DND-41 (cell line): ENCODE measurements at regions not wholly inside any gene's neighbourhood (a gene's known extent, or its start where the extent isn't known, plus 50 kb on each side); places are given as distances from the start of the nearest gene placed in this dataset.

ENCODE experiments used
- ATAC-seq: fragments of 200-7000 bp; cut with Tn5 transposase; 3 replicates; pipeline ENCODE4 v1.9.1; 2021; ENCODE audit warnings: low read depth; ENCODE audit not compliant: insufficient read depth
- DNase-seq: peaks from one replicate; pipeline ENCODE4 v3.0.0-alpha.2; 2020
- H2AFZ ChIP-seq: 2 replicates; pipeline ENCODE4 v1.6.0; 2012; ENCODE audit warnings: low read depth, low read length
- H3K27ac ChIP-seq: 2 replicates; pipeline ENCODE4 v1.5.1; 2012; ENCODE audit warnings: low read length, inconsistent platforms
- H3K27me3 ChIP-seq: fragments of 200-600 bp; sonication (generic); 2 replicates; pipeline ENCODE4 v1.6.0; 2012; ENCODE audit warnings: low read length, mild to moderate bottlenecking, inconsistent platforms; ENCODE audit not compliant: insufficient read depth, poor library complexity
- H3K36me3 ChIP-seq: 2 replicates; pipeline ENCODE4 v1.5.1; 2012; ENCODE audit warnings: low read length, inconsistent platforms; ENCODE audit not compliant: insufficient read depth
- H3K4me1 ChIP-seq: 2 replicates; pipeline ENCODE4 v1.5.1; 2012; ENCODE audit warnings: mild to moderate bottlenecking, low read length; ENCODE audit not compliant: insufficient read depth
- H3K4me2 ChIP-seq: 2 replicates; pipeline ENCODE4 v1.6.0; 2012; ENCODE audit warnings: mild to moderate bottlenecking, moderate library complexity, low read length, inconsistent platforms; ENCODE audit not compliant: insufficient read depth
- H3K4me3 ChIP-seq, 2 experiments: fragments of 200-600 bp in 1 of 2; shearing (Covaris generic) in 1 of 2; 2 replicates each; pipeline ENCODE4 v1.5.1; 2012 to 2016; ENCODE audit warnings: inconsistent platforms in 2 of 2, low read length in 2 of 2, mild to moderate bottlenecking in 2 of 2, low read depth in 1 of 2, moderate library complexity in 1 of 2
- H3K79me2 ChIP-seq: 2 replicates; pipeline ENCODE4 v1.6.0; 2012; ENCODE audit warnings: low read length, inconsistent platforms; ENCODE audit not compliant: insufficient read depth
- H3K9ac ChIP-seq: 2 replicates; pipeline ENCODE4 v1.6.0; 2012; ENCODE audit warnings: low read depth, mild to moderate bottlenecking, inconsistent platforms, low read length, moderate library complexity
- H3K9me3 ChIP-seq: 2 replicates; pipeline ENCODE4 v1.5.1; 2012; ENCODE audit warnings: low read length, moderate library complexity, mild to moderate bottlenecking, inconsistent platforms; ENCODE audit not compliant: insufficient read depth, severe bottlenecking
- H4K20me1 ChIP-seq: 2 replicates; pipeline ENCODE4 v1.6.0; 2012; ENCODE audit warnings: low read length; ENCODE audit not compliant: insufficient read depth
- EZH2 ChIP-seq: IDR thresholded peaks from 3 replicates; pipeline ENCODE4 v1.6.1; 2012; ENCODE audit warnings: borderline replicate concordance, low read depth, mild to moderate bottlenecking, moderate library complexity, low read length, inconsistent platforms; ENCODE audit not compliant: severe bottlenecking
- TF ChIP-seq, protein P1 (sequence below): IDR thresholded peaks from 2 replicates; pipeline ENCODE4 v1.5.1; 2012; ENCODE audit warnings: borderline replicate concordance, low read length, moderate library complexity, mild to moderate bottlenecking; ENCODE audit not compliant: poor library complexity, severe bottlenecking; ENCODE audit errors: extremely low read depth

DNA sequence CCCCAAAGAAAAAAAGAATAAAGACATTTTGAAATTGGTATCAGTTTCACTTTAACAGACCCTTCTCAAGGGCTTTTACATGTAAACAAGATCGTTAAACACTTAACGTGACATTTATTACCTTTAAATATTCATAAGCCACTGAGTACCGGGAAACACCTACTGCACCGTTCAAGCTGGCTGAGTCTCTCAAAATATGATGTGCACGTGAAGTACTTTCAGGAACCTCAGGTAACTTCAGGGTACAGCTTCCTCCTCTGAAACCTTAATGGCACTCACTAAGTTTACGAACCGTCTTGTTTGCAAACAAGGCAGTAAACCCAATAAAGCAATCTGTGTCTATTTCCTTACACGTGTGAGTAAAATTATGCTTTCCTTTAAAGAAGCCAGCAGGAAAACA lies 105.5 kb upstream of the TENM4 start:
- no peak overlapping the region for H3K9ac ChIP-seq
- ATAC-seq (no peak), DNase-seq (no peak)
- H3K4me2 ChIP-seq = no peak overlapping the region
- no peak overlapping the region for H2AFZ ChIP-seq
- H4K20me1 ChIP-seq = no peaks in the 10 kb centered on the region
- no peak overlapping the region for H3K4me3 ChIP-seq
- no peak overlapping the region for H3K27ac ChIP-seq
- no peak for TF ChIP-seq EZH2
- TF ChIP-seq, protein P1, sequence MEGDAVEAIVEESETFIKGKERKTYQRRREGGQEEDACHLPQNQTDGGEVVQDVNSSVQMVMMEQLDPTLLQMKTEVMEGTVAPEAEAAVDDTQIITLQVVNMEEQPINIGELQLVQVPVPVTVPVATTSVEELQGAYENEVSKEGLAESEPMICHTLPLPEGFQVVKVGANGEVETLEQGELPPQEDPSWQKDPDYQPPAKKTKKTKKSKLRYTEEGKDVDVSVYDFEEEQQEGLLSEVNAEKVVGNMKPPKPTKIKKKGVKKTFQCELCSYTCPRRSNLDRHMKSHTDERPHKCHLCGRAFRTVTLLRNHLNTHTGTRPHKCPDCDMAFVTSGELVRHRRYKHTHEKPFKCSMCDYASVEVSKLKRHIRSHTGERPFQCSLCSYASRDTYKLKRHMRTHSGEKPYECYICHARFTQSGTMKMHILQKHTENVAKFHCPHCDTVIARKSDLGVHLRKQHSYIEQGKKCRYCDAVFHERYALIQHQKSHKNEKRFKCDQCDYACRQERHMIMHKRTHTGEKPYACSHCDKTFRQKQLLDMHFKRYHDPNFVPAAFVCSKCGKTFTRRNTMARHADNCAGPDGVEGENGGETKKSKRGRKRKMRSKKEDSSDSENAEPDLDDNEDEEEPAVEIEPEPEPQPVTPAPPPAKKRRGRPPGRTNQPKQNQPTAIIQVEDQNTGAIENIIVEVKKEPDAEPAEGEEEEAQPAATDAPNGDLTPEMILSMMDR = no peak
- no peaks in the 10 kb centered on the region for H3K9me3 ChIP-seq
- H3K79me2 ChIP-seq = no peaks in the 10 kb centered on the region
- no peaks in the 10 kb centered on the region for H3K36me3 ChIP-seq
- no peaks in the 10 kb centered on the region for H3K4me1 ChIP-seq
- no peaks in the 10 kb centered on the region for H3K27me3 ChIP-seq

DNA sequence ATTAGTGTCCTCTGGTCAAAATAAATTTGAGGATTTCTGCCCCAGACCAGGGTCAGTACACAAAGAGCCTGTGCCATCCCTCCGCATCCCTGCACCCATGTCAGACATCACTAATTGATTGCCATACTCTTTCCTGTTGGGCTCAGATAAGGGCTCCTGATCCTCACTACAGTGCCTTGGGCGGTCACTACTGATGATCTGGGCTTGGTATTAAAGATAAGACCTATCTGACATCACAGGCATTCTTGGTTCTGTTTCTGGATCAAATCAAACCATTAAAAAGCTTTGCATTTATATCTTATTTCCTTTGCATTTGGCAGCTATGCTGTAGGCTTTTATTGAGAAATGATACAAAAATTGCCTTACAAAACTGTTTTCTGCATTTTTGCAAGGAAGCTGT lies 103.5 kb upstream of the TENM4 start:
- Histone ChIP-seq H3K9me3 (no peaks in the 10 kb centered on the region), H3K36me3 (no peaks in the 10 kb centered on the region), H4K20me1 (no peaks in the 10 kb centered on the region), H3K27me3 (no peaks in the 10 kb centered on the region), H3K27ac (no peak overlapping the region), H2AFZ (no peak overlapping the region), H3K4me2 (no peak overlapping the region), H3K9ac (no peak overlapping the region), H3K4me3 (no peak overlapping the region), H3K4me1 (no peaks in the 10 kb centered on the region), H3K79me2 (no peaks in the 10 kb centered on the region)
- ATAC-seq = no peak
- TF ChIP-seq EZH2 = no peak
- TF ChIP-seq, protein P1 = no peak
- no peak for DNase-seq

DNA sequence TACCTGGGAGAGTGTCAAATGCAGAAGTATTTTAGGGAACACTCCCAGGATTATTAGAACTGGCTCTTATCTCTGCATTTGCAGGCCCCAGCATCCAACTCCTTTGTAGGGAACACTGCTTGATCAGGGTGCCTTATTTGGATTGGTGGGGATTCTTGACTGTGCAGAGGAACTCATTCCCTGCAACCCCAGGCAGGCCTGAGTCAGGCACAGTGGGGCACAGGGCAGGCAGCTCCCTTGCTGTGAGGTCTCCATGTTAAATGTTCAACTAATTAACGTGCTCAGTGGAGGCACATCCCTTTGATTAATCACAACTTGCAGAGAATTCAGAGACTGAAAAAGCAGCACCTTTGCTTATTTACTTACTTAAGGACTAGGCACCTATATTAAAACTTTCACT lies 102.3 kb upstream of the TENM4 start:
- Histone ChIP-seq H3K9me3 (no peaks in the 10 kb centered on the region), H3K9ac (no peak overlapping the region)
- TF ChIP-seq, protein P1 = no peak
- no peak for TF ChIP-seq EZH2

DNA sequence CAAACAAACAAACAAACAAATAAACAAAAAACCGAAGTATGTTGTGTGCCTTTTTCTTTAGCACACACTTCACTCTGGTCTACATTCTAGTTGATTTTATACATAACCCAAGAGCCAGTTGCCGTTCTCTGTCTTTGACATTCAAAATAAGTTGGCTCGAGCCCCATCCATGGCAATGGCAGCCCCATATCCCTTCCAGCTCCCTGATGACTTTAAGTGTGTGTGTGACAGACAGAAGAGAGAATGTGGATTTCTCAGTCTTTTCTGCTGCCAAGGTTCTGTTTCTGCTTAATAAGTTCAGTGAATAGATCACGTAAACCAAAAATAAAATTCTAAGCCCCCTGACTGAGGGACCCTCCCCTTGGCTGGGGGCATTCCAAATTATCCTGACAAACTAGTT lies 100.6 kb upstream of the TENM4 start:
- Histone ChIP-seq H3K27ac (no peak overlapping the region), H3K9ac (no peak overlapping the region), H3K9me3 (no peaks in the 10 kb centered on the region), H4K20me1 (no peaks in the 10 kb centered on the region), H2AFZ (no peak overlapping the region), H3K4me2 (no peak overlapping the region), H3K4me3 (no peak overlapping the region), H3K79me2 (no peaks in the 10 kb centered on the region), H3K27me3 (no peaks in the 10 kb centered on the region), H3K4me1 (no peaks in the 10 kb centered on the region), H3K36me3 (no peaks in the 10 kb centered on the region)
- TF ChIP-seq, protein P1 = no peak
- no peak for TF ChIP-seq EZH2
- no peak for DNase-seq
- no peak for ATAC-seq

More for the DNA sequence above, 102.3 kb upstream of the TENM4 start:
- no peaks in the 10 kb centered on the region for H3K36me3 ChIP-seq
- no peak overlapping the region for H3K4me2 ChIP-seq
- H3K4me3 ChIP-seq = no peak overlapping the region
- no peaks in the 10 kb centered on the region for H4K20me1 ChIP-seq
- ATAC-seq (no peak), DNase-seq (no peak)
- no peaks in the 10 kb centered on the region for H3K4me1 ChIP-seq
- H3K27ac ChIP-seq = no peak overlapping the region
- no peaks in the 10 kb centered on the region for H3K27me3 ChIP-seq
- no peak overlapping the region for H2AFZ ChIP-seq
- no peaks in the 10 kb centered on the region for H3K79me2 ChIP-seq
